ENCODE measurements at regions not wholly inside any gene's neighbourhood (a gene's known extent, or its start where the extent isn't known, plus 50 kb on each side); places are given as distances from the start of the nearest gene placed in this dataset.

DNA sequence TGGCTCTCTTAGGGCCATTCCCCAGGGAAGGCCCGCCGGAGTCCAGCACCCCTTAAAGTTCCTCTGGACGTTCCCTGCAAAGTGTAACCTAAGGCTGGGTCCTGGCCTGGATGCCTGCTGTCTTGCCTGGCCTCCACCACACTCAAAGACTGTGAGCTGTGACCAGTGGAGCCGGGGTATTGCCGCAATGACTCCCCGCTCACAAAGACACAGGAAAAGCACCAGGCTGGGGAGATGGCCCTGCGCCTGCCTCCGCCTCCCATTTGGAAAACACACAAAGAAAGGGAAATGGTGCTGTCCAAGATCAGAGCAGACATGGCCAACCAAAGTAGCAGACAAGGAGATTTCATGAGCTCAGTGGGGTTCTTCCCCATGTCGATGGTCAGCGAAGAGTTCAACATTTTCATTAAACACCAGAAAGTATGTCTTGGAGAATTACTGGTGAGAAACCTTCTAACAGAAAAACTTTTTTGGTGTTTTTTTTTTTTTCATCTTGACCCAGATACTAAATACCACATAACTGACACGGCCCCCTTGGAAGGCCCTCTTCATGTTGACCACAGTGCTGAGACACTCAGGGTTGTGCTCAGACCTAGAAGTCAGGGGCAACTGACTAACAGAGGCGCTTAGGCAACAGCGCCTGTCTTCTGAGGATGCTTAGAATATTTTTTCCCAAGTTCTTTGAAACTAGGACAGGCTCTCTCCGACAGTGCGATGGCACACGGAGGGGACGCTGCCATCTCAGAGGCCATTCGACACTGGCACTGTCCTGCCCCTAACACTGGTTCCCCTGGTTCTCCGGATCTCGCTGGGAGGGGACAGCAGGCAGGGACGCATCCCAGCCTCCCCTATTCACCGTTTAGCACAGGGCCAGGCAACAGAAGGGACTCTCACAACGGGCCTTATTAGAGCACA lies 226.4 kb upstream of the ID2 start:
- no peak for DNase-seq

GRCh38 chr2:8456151-8457091 lies 225.4 kb upstream of the ID2 start:
- no peak for DNase-seq

GRCh38 chr2:8457092-8457481 lies 224.8 kb upstream of the ID2 start:
- peak; percentile 47 for DNase-seq

DNA sequence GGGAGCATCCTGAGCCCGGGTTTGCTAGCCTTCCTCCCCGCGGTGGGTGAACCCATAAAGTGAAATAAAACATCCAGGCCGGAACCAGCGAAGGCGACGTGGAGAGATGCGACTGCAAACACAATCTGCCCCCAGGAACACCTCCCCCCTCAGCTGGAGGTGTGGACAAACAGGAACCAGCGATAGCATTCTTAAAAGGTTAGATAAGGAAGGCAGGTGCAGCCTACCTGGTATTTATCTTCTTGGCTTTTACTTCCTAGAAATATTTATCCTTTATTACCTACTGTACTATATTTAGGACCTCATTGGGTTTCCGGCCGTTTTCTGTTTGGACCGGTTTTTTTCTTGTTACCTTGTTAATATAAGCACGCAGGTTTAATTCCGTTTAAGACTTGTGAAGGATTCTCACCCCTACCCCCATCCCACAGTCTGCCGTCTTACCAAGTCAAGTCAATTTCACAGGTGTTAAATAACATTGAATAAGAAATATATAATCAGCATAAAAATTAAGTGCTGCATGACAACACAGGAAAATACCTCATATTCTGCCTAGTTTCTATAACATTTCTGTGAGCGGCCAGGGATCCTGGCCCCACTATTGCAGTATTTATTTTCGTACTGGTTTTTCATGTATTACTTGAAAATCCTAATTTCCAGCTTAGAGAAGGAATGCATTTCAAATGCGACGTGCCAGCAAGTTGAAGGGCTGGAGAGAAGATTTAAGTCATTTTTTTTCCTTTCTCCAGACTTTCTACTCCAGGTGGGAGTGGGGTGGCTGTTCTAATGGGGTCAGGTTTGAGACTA lies 224.0 kb upstream of the ID2 start:
- DNase-seq = peak; percentile 77

DNA sequence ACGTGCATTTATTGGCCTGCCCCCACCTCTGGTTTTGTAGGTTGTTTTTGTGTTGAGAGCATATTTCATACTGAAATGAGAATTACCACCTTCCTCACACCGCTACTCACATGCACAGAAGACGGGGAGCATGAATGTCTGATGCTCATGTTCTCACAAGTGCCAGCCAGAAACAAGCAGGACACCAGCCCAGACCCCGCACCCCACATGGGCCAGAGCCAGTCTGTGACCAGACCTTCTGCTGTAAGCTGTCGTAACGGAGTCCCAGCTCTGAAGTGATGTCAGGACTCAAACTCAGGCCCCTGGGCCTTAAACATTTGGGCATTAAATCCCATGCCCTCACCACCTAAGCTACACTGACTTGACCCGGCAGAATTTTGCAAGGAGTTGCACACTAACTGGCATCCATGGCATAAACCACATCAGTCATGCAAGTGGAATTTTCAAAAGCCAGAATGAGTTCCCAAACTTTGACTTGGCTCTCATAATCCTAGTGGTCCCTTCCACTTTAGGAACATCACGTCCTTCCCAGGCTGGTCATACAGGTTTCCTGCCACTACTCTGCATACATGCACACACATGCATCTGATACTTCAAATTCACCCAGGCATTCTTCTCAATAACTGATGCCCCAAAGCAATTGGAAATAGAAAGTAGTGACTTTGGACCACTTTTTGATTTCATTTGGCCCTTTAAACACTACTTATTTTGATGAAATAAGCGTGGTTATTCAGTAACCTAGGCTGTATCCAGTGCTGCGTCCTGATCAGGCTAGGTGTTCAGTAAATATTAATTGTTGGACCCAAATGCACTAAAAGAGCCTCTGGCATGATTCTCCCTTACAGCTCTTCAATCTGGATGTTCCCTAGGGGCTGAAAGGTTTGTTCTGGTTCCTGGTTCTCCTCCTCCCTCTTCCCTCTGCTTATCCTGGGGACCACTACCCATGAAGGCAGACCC lies 223.1 kb upstream of the ID2 start:
- DNase-seq = no peak

DNA sequence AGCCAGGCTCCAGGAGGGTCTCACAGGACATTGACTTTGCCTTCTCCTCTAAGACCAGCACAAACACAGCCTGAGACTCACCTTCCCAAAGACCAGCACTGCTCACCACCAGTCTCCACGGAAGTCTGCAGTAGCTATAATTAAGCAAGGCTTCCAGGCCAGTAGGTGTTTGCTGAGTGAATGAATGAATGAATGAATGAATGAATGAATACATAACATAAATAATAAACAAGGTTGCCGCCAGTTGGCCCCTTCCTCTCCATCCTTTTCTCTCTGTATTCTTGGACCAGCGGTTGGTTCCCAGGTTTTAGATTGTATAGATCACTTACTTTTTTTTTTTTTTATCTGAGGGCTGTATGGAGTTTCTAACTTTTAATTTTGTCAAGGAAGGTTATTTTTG lies 222.4 kb upstream of the ID2 start:
- no peak for DNase-seq

- DNase-seq = no peak
Measured at GRCh38 chr2:8461341-8461740, 220.5 kb upstream of the ID2 start.

GRCh38 chr2:8462280-8462679 lies 219.6 kb upstream of the ID2 start:
- peak; percentile 34 for DNase-seq

DNA sequence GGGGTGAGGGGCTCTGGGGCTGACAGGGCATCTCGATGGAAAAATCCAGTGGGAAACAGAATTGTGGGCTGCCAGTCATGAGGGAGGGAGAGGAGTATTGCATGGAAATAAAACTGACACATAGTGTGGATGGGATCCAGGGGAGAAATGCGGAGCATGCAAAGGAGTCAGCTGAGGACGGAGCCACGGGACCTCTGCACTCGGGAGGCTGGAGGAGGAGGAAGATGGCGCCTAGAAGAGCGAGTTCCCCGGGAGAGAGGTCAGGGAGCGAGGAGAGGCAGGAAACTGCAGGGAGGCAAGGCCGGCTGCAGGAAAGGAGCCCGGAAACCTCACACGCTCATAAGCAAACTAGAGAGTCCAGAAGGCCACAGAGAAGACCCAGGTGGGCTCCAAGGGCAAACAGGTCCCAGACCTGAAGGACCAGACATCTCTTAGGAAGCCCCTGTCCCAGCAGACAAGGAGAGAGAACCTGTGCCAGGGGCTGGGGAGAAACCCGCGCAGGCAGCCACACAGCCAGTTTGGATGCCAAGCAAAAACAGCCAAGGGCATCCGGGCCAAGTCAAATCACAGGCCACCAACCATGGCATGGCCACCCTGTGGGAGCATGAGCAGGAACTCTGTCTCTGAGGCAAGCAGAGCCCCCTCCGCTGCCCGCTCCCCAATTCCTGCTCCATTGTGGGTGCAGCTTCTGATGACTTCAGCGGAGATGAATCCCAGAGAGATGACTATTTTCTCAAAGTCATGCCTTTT lies 218.8 kb upstream of the ID2 start:
- DNase-seq = no peak

DNA sequence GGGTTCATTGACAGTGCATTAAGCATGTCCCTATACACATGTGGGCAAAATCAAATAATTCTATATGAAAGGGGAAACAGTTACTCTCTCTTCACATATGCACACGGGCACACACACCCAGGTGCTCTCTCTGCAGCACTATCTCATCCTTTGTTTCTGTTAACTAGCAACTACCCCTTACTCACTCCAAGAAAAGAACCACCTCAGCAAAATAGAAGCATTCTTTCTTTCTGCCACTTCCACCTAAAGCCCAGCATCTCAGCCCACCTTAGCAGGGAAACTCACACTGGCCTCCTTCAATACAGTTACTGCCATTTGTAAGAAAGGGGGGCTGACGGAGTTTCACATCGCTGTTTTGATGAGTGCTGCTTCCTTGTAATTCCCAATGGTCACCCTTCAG lies 216.3 kb upstream of the ID2 start:
- DNase-seq = no peak

- no peak for DNase-seq
Measured at GRCh38 chr2:8469709-8470493, 212.0 kb upstream of the ID2 start.

DNA sequence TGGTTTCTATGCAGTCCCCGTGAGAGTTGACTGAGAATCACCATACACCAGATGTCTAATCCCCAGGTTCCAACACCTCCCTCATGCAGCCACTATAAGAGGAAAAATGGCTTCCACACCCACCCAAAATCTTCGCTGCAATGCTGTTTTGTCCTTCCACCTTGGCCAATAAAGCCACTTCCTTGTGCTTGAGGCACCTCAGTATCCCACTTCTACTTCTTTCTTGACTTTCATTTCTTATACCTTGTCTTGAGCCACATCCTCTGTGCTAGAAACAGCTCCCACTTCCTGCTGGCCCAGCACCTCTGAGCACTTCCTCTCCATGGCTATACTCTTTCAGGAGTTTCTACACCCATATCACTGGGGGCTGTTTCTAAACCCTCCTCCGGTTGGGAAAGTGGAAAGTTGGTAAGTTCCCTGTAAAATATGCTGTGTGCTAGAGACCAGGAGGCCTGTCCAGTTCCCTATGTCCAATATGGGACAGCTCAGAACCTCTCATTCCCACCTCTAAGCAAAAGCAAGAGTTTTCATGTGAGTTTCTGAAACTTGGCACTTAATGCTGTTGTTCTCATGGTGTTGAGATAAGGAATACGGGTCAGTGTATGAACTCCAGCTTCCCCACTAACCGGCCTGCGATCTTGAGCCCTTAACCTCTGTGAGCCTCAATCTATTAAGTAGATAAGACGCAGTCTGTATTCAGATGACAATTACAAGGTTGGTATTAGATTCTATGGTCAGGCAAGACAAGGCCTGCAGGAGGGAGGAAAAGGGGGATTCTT lies 209.1 kb upstream of the ID2 start:
- no peak for DNase-seq

GRCh38 chr2:8475349-8476031 lies 206.4 kb upstream of the ID2 start:
- DNase-seq = peak; percentile 41

GRCh38 chr2:8477552-8478470 lies 204.0 kb upstream of the ID2 start:
- no peak for DNase-seq

DNA sequence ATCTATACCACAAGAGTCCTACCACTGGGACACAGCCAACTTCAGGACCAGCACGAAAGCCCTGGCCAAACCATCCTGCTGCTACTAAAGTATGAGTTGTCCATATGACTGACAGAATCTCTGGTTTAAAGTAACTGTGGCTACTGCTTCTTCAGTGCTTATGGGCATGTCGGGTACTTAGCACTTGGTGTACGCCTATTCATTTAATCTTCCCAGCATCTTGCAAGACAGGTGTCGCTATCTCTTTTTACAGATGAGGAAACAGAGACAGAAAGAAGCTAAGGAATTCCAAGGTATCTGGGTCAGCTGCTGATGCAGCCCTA lies 203.4 kb upstream of the ID2 start:
- DNase-seq = no peak

DNA sequence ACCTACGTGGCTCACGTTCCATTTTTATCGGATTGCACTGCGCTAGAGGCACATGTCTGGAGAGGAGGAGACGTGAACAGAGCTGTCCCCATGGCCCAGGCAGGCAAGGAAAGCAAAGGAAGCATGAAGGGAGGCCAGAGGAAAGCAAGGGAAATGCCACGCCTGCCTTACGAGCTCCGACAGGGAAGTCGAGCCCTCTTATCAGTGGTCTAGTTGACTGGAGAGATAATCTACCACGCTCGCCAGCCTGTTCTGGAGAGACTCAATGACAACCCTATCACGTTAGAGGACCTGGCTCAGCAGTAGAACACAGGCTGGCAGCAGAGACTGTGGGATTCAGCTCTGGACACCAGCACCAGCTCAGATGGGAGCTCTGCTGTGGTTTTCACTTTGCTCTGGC lies 202.6 kb upstream of the ID2 start:
- no peak for DNase-seq

- no peak for DNase-seq
Measured at GRCh38 chr2:8480915-8481314, 200.9 kb upstream of the ID2 start.

Measured in NCI-H510A treated with DMSO at 0.1 percent for 48 hours (cell line).